NCI-H1694 treated with DMSO at 0.1 percent for 48 hours (cell line): ENCODE measurements at regions not wholly inside any gene's neighbourhood (a gene's known extent, or its start where the extent isn't known, plus 50 kb on each side); places are given as distances from the start of the nearest gene placed in this dataset.
A peak's percentile ranks its signal among the peaks of the same experiment; 100 is the strongest.
"Not testable (repeated sequence)": the region's sequence is repeated elsewhere in the genome, so short reads cannot be mapped to it uniquely, and the experiment has no call there.

Source experiments
- DNase-seq: peaks from one replicate; lab custom pipeline; 2025; lab: John Stamatoyannopoulos, UW

DNA sequence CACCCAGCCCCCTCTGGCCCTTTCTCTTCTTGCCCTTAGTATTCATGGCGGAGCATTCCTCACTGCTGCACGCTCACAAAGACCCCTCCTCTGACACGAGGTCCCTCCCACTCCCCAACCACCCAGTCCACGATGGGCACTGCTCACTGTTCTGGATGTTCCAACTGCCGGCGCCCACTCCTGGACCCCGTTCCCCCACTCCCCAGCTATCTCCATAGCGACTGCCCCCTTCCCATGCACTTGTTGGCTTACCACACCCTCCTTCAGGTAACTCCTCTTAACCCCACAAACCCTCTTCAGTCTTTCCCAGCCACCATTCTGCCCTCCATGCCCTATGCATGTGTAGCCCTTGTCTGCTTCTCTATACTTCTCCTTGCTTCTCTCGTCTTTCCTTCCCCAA, 961.5 kb upstream of the DEFB115 start:
- not testable (repeated sequence) for DNase-seq

DNA sequence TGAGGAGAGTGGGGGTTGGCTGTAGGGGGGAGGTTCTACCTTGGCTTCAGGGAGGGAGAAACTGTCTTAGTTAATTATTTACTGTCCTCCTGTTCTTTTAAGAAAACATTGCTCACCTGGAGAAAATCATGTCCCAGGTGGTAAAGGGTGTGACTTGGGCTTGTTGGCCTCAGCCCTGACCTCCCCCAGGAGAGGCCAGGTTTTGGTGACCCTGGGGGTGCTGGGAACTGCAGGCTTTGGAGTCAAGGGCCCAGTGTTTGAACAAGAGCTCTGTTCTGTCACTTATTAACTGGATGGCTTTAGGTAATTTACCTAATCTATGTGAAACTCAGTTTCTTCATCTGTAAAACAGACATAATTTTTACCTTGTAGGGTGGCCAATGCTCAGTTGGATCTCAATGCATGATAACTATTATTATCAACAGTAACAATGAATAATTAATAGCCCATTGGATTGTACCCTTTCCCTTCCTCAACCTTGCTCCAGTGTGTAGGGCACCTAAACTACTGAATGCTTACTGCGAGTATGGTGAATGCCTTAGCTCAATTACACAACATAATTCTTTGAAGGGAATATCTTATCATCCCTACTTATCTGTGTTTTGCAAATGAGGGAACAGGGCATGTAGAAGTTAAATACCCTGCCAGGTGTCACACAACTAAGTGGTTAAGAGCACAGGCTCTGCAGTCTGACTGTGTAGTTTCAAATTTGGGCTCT, 959.4 kb upstream of the DEFB115 start:
- not testable (repeated sequence) for DNase-seq

GRCh38 chr20:30300220-30300642, 957.2 kb upstream of the DEFB115 start:
- not testable (repeated sequence) for DNase-seq

DNA sequence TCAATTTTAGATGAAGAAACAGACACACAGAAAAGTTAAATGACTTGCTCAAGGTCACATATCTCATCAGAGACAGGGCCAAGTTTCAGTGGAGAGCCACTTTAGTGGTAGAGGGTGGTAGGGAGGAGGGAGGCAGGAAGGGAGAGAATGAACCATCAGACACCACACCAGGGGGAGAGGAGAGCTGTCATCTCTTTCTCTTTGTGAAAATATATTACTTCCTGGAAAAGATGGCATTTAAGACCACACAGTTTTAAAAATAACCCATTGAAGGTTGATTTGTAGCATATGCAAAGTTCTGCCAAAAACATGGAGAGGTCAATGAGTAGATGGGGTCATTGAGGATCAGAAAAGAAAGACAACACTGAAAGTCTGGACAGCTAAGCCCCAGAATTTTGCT, 954.7 kb upstream of the DEFB115 start:
- DNase-seq: not testable (repeated sequence)

GRCh38 chr20:30309938-30310337, 947.5 kb upstream of the DEFB115 start:
- not testable (repeated sequence) for DNase-seq

- DNase-seq: not testable (repeated sequence)
Observed at GRCh38 chr20:30310385-30310784, 947.1 kb upstream of the DEFB115 start.

- not testable (repeated sequence) for DNase-seq
Observed at GRCh38 chr20:30312220-30312619, 945.2 kb upstream of the DEFB115 start.

DNA sequence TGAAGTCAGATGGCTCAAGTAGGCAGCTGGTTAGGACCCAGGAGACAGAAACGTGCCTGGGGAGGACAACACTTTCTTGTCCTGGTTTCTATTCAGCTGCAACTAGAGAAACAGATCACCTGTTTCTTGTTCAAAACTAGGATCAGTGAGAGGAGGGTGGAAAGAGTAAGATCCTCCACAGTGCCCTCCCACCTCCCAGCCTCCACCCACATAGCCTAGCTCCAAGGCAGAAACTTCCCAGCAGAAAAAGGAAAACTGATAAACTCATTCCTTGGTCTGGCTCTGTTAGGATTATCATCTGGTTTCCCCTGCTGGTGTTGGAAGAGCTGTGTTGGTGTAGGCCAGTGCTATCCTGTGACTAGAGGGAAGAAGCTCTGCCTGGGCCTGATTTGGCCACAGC, 943.8 kb upstream of the DEFB115 start:
- DNase-seq: not testable (repeated sequence)

GRCh38 chr20:30316063-30316462, 941.4 kb upstream of the DEFB115 start:
- DNase-seq: peak; percentile 14

GRCh38 chr20:30316532-30317299, 940.7 kb upstream of the DEFB115 start:
- DNase-seq: not testable (repeated sequence)

- DNase-seq: not testable (repeated sequence)
Observed at GRCh38 chr20:30333744-30334143, 923.7 kb upstream of the DEFB115 start.

GRCh38 chr20:30337556-30337955, 919.9 kb upstream of the DEFB115 start:
- not testable (repeated sequence) for DNase-seq

DNA sequence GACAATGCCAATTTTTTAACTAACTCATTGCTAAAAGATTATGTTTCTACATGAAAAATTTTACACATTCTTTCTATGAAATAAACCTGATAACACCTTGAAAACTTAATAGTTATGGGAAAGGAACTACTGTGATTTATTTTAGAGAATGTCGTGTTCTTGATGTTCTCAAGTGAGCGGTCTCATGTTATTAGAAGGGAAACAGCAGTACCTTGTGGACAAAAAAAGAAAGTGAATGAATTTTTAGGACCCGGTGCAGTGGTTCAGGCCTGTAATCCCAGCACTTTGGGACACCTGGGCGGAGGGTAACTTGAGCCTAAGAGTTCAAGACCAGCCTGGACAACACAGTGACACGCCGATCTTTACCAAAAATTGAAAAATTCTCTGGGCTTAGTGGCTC, 908.5 kb upstream of the DEFB115 start:
- DNase-seq: peak; percentile 22

DNA sequence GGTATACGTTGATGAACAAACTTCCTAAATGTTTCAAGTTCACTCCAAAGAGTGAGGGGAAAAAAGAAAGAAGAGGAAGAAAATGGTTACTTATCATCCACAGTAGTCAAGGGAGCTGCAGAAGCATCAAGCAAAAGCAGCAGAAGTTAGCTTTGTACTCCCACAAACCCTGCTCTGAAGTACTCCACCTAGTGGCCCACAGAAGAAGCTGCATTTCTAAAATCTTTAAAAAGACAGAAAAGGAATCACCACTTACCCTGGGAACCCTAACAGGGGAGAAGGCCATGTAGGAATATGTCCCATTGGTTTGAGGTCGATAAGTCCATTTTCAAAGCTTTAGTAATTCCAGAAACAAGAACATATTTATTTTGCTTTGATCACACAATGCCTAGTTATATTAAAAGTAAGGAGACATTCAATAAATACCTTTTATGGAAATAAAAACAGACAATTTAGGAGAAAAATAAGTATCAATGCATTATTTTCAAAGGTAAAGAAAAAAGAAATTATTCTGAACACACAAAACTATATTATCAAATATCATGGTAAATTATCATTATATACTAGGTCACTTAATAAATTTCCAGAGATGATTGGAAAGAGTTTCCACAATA, 900.5 kb upstream of the DEFB115 start:
- not testable (repeated sequence) for DNase-seq

DNA sequence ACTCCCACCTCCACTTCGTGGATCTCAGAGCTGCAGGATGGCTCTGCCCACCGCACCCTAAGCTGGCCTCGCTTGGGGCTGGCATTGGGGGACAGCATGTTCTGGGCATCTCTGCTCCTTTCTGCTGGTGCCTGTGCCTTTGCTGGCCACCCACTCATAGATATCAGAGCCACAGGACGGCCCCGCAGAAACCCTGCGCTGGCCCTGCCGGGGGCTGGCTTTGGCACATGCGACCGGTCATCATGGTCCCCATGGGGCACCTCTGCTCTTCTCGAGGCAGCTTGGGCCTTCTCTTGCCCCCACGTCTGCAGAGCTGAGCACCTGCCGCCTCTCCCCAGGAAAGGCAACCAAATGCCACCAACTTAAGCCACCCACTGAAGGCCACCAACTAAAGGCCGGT, 895.7 kb upstream of the DEFB115 start:
- not testable (repeated sequence) for DNase-seq

DNA sequence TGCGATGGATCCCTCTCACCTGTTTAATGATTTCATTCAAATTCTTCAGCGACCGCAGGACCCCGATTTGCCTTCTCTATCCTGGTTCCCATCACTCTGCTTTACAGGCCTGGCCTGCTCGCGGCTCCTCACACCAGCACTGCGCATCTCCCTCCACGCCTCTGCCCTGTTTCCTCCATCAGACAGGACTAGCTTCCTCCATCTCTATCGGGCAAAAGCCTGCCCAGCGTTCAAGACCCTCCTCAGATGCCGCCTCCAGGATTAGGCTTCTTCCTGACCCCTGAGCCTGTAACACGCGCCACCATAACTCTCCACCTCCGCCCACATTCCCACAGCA, 881.1 kb upstream of the DEFB115 start:
- DNase-seq: not testable (repeated sequence)

GRCh38 chr20:30376767-30377658, 880.5 kb upstream of the DEFB115 start:
- peak; percentile 41 for DNase-seq

- DNase-seq: not testable (repeated sequence)
Observed at GRCh38 chr20:30378317-30378716, 879.1 kb upstream of the DEFB115 start.

DNA sequence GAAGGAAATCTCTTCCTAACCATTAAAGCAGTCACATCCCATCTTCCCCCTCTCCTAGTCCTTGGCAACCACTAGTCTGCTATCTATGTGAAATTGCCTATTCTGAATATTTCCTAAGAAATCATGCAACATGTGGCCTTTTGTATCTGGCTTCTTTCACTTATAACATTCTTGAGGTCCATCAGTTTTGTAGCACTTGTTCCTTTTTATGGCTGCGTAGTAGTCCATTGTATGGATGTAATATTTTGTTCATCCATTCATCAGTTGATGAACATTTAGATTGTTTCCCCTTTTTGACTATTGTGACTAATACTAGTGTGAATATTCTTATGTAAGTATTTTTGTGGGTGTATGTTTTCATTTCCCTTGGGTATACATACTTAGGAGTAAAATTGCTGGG, 878.7 kb upstream of the DEFB115 start:
- not testable (repeated sequence) for DNase-seq

GRCh38 chr20:30384841-30385240, 872.6 kb upstream of the DEFB115 start:
- not testable (repeated sequence) for DNase-seq

- DNase-seq: not testable (repeated sequence)
Observed at GRCh38 chr20:30386099-30386498, 871.4 kb upstream of the DEFB115 start.

- not testable (repeated sequence) for DNase-seq
Observed at GRCh38 chr20:30387823-30388222, 869.6 kb upstream of the DEFB115 start.
